ENCODE measurements at regions not wholly inside any gene's neighbourhood (a gene's known extent, or its start where the extent isn't known, plus 50 kb on each side); places are given as distances from the start of the nearest gene placed in this dataset.

DNA sequence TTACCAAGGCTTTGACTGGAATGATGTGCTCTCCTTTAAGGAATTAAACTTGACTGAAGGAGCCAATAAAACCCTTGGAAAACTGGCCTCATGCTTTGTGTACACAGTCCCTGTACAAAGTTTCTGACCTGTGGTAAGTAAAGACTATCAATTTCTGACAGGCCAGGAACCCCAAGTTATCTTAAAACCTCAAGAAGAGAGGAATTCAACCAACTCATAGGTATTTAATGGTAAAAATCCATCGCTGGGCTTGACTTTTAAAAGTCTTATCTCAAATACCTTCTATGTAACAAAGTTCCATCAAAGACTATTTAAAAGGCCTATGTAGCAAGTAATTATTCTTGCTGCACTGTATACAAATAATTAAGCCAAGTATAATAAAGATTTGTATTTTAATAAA, 103.7 kb upstream of the TENT5D start:
- no peak for DNase-seq

DNA sequence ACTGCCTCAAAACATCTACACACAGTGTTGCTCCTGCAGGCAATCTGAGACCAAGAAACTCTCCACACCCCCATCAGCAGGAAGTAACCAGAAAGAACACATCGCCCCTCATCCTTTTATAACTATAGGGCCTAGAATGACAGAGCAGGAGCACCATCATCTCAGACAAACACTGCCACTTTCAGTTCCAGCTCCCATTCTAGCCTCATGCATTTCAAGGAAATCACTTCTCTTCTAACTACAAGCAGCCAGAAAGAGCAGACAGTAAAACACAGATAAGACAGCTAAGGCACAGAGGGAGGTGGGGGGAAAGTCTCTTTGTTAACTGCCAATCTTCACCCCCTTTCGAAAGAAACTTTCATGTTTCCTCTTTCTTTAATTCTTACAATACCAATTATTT, 102.6 kb upstream of the TENT5D start:
- no peak for DNase-seq

DNA sequence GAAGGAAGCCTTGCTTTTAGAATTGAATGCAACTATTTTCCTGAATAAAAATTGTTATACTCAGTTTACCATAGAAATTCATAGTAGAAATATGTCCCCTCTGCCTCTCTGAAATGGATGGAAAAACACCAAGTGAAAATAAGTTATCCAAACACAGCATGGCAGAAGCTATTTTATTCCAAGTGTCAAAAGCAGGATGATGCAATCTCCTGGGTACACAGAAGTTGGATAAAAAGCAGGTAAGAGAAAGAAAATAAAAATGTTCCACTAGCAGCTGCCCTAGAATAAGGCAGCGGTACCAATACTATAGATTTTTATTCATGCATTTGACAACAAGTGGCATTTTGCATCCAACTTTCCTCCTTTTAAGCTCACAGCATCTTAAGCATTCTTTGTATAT, 89.0 kb upstream of the TENT5D start:
- DNase-seq: no peak

DNA sequence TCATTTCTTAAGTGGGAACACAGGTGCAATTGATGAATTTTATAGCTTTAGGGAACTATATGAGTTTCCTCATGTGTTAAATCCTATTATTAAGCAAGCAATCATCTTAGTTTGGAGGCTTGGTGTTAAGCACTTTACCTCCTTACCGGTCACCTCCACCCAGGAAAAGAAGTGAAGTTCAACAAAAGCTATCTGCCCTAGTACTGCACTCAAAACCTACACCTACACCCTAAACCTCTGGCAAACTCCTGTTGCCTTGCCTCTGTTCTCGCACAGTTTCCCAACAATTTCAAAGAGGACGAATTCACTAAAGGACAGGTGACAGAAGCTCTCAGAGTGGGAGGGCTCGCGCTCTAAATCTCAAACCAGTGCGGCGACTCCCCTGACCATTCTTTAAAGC, 85.7 kb upstream of the TENT5D start:
- no peak for DNase-seq

DNA sequence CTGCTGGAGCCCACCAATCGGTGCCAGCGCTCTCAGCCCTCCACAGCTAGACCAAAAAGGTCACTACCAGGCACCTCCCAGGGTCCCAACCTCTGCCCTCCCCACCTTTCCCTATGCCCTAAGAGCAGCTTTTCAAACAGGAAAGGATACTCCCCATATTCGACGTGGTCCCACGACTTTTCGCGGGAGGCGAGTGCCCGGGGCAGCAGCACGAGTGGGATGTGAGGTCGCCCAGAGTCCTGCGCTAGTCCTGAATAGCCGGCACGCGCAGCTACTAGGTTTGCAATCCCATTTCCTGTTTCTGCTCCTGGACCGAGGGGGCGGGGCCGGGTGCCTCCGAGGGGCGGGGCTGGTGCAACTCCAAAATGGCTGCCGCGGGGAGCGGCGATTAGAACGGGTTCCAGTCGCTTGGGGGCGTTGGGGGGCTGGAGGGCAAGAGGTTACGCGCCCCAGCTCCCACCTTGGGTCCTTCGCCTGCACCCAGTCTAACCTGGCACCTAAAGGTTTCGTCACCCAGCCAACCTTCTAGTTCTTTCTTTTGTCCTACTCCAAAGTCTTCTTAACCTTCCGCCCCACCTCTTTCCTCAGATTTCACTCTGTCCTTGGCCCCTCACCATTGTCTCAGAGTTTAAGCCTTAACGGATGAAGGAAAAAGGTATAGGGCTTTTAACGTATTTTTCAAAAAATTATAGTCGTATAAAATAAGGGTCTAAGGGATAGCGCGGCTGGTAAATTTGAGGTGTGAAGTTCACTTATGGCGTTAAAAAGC, 85.0 kb upstream of the TENT5D start:
- peak; percentile 21 for DNase-seq

DNA sequence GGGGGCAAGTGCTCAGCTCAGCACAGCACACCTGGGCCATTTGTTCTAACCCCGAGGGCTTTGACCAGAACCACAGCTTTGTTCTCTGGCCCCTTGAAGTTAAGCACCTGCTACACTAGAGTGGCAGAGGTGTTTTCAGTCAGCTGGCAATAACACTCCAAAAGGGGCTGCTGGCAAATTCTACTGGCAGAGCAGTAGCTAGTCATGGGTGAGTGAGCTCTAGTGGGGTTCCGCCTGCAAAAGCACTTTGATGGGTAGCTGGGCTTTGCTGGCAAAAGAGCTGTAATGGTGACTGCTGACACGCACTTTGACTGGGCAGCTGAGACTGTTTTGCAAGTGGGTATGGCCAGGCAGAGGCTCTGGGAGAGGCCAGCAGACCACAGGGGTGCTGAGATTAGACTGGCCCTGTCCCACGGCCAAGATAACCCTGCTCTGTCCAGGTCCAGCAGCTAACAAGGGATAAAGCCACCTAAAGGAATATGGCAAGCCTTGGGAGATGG, 65.2 kb upstream of the TENT5D start:
- no peak for DNase-seq

All from activated CD4-positive, alpha-beta T cell treated with anti-CD3 and anti-CD28 coated beads for 48 hours (primary cell).